Stimulated activated CD8-positive, alpha-beta memory T cell treated with anti-CD3 and anti-CD28 coated beads, Interleukin-4, amount 100 ng/mL, for 24 hours (primary cell): ENCODE measurements at regions not wholly inside any gene's neighbourhood (a gene's known extent, or its start where the extent isn't known, plus 50 kb on each side); places are given as distances from the start of the nearest gene placed in this dataset.
"Not testable (repeated sequence)": the region's sequence is repeated elsewhere in the genome, so short reads cannot be mapped to it uniquely, and the experiment has no call there.

Source experiments
- DNase-seq: peaks from one replicate; pipeline ENCODE4 v3.0.0-alpha.2; 2020; ENCODE audit warnings: low read depth

DNA sequence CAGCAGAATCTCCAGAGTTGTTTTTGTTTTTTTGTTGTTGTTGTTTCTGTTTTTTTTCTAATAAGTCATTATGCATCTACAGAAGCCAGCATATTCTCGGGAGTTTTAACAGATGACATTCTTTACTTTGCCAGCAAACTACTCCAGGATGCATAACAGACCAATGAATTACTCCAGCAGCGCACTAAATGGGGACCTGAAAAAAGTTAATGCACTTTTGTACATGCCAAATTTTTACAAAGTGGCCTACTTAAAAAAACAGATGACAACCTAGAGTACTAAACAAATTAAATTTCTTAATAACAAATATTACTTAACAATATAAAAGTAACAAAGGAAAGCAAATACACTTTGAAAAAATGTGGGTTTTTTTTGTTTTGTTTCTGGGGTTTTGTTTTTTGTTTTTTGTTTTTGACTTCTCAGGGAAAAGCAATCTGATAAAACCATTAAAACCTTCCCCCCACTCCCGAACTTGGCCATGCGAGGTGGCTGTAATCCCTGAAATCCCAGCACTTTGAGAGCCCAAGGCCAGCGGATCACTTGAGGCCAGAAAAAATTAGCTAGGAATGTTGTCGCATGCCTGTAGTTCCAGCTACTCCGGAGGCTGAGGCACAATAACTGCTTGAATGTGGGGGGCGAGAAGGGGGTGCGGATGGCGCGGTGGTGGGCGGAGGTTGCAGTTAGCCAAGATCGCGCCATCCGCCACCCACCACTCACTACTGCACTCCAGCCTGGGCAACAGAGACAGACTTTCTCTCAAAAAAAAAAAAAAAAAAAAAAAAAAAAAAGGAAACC is 352.4 kb downstream of the CETN3 start:
- no peak for DNase-seq

- no peak for DNase-seq
These were observed 353.7 kb downstream of the CETN3 start for GRCh38 chr5:90055831-90056328.

GRCh38 chr5:90054612-90055011 is 354.9 kb downstream of the CETN3 start:
- no peak for DNase-seq

- no peak for DNase-seq
These were observed 357.8 kb downstream of the CETN3 start for GRCh38 chr5:90051756-90052155.

- no peak for DNase-seq
These were observed 359.5 kb downstream of the CETN3 start for GRCh38 chr5:90050103-90050502.

- no peak for DNase-seq
These were observed 362.4 kb downstream of the CETN3 start for GRCh38 chr5:90047113-90047512.

DNA sequence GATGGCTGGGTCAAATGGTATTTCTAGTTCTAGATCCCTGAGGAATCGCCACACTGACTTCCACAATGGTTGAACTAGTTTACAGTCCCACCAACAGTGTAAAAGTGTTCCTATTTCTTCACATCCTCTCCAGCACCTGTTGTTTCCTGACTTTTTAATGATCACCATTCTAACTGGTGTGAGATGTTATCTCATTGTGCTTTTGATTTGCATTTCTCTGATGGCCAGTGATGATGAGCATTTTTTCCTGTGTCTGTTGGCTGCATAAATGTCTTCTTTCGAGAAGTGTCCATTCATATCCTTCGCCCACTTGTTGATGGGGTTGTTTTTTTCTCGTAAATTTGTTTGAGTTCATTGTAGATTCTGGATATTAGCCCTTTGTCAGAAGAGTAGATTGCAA is 369.5 kb downstream of the CETN3 start:
- not testable (repeated sequence) for DNase-seq

GRCh38 chr5:90037646-90038045 is 371.9 kb downstream of the CETN3 start:
- no peak for DNase-seq

DNA sequence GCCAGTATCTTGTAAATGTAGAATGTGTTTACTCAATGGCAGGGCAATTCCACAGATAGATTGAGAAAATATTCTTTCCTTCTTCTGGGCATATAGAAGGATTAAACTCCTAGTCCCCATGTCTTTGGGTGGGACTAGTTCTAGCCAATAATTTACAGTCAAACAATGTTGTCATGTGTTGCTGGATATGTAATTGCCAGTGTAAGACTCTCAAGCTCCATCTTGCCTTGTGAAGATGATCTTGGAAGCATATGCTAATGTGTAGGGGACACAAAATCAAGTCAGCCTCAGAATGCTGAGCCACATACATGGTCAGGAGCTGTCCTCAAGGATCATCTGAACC is 386.9 kb downstream of the CETN3 start:
- DNase-seq, result no peak

DNA sequence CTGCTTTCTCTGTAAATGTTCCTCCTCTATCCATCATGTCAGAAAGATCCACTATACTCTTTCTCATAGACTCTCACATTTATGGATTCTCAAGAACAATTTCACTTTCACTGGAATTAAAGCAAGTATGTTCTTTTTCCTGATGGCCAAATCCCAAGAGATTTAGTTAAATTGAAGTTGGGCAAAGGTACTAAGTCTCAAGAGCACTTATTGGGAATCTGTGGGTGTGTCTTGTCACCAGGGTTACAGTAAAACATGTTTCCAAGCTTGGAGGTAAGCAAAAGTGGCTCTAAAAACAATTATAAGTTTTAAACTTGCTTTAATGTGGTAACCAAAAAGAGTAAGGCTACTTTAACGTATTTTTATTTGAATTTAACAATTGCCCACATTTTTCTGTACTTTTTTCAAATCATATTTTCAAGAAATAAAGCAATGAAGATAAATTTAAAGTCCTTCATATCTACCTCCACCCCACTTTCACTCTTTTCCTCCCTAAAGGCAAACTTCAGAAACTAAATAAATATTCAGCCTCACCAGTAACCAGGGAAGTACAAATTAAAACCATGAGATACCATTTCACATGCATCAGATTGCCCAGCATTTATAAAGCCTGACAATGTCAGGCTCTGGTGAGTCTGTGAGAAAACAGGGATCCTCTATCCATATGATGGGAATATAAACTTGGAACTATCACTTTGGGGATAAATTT is 387.4 kb downstream of the CETN3 start:
- no peak for DNase-seq

GRCh38 chr5:90020575-90021538 is 388.7 kb downstream of the CETN3 start:
- no peak for DNase-seq

- DNase-seq, result no peak
These were observed 392.3 kb downstream of the CETN3 start for GRCh38 chr5:90017239-90017638.

GRCh38 chr5:90015584-90016018 is 394.0 kb downstream of the CETN3 start:
- no peak for DNase-seq

GRCh38 chr5:90014420-90014819 is 395.1 kb downstream of the CETN3 start:
- no peak for DNase-seq

DNA sequence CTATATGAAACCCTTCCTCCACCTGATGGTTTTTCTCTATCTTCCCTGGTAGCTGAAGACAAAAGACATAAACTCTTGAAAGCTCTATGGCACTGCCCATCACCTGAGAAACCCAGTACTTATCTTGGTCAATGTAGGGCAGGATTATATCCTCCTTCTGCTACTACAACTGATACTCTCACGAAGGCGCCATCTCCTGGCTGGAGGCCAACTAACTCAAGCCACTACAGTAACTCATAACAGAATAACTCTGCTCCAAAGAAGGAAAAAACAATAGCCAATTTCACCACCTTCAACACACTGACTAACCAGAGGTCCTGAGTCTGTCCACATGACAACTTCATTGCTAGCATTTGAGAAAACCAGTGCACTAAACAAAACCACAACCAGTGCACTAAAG is 409.2 kb downstream of the CETN3 start:
- DNase-seq, result no peak

DNA sequence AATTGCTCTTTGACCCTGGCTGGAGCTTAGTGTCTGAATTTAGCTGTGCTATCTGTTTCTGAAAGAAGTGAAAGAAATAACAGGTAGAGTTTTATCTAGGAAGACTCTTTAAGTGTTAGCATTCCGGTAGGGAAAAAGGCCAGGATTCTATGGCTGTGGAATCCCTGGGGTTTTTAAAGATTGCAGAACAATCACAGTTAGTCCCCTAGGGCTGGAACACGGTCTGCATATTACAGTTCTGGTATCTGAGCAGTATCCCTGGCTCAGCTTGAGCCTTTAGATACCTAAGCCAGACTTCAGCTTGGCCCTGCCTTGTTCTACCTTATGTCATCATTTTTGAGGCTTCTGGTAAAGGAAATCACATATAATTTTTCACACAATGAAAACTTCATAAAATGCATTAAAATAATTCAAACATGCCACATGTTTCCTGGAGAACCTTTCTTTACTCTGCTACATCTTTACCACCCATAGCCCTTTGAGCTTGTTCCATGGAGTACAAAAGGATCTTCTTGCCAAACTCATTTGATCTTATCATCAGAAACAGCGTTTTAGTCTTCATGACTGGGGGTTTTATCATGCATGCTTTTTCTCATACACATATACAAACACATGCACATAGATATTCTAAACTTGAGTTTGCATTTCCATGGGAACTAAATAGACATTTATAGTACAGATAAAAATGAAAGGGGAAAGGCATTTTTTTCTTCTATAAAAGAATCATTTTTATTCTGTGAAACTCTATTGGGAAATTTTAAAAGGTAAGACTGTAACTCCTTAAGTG is 410.8 kb downstream of the CETN3 start:
- no peak for DNase-seq

GRCh38 chr5:89996890-89997289 is 412.7 kb downstream of the CETN3 start:
- DNase-seq, result no peak

- no peak for DNase-seq
These were observed 413.2 kb downstream of the CETN3 start for GRCh38 chr5:89996335-89996734.

DNA sequence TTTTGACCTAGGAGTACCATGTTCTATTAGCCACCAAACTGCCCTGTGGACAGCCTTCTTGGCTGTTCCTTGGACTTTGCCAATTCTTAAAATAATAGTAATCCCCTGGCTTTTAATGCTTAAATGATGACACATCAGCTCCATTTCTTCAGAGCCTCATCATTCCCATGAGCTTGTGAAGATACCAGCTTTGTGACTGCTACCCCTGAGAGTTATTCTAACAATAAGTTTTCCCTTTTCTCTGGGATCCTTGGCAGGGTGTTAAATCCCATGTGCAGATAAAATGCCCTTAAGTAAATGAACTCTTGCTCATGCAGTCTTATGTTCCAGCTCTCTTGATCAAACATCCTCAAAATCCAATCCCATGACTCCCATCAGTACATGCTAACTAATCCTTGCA is 415.3 kb downstream of the CETN3 start:
- no peak for DNase-seq

- no peak for DNase-seq
These were observed 417.4 kb downstream of the CETN3 start for GRCh38 chr5:89992201-89992600.

DNA sequence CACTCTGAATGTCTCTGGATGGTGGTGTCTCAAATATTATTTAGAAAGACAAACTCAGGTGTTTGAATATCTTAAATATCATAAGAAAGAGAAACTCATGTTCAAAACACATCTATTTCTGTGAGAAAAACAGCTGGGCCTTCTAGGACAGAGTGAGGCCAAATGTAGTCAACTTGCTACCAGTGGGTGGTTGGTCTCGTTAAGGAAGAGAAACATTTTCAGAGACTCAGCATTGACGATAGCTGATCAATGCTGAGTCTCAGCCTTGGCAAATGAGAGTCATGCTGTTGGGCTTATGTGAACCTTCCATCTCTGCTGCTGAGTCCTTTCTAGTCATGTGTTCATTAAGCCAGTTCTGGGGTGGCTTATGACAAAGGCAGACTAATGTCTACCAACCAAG is 418.0 kb downstream of the CETN3 start:
- no peak for DNase-seq

DNA sequence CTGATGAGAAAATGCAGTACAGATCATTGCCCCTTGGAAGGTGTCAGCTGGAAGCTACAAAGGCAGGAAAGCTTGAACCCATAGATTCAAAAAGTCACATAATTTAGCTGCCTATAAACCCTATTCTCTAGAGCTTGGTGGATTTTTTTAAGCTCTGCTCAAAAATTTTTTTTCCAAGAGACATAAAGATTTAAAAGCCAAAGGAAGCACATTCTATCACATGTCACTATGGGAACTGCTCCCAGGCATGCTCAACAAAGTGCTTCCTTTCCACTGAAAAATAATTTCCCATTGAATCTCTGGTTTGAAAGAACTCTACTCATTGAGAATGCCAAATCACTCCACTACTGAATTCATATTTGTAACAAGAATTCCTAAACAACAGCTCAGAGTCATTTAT is 419.8 kb downstream of the CETN3 start:
- no peak for DNase-seq
